Cardiac muscle cell (in vitro differentiated cells and primary cell): ENCODE measurements at regions not wholly inside any gene's neighbourhood (a gene's known extent, or its start where the extent isn't known, plus 50 kb on each side); places are given as distances from the start of the nearest gene placed in this dataset.
"Not testable (repeated sequence)": the region's sequence is repeated elsewhere in the genome, so short reads cannot be mapped to it uniquely, and the experiment has no call there.

Experiments
- DNase-seq, 2 donors: peaks; one replicate each; pipeline versions ENCODE4 v3.0.0 to v3.0.0-alpha.2; 2010 to 2017; ENCODE audit warnings: low read depth in 1 of 2, low spot score in 1 of 2
- H3K27ac ChIP-seq: fragments of 200-600 bp; sonication (generic); 2 replicates; pipeline ENCODE4 v1.5.1; 2016
- H3K27me3 ChIP-seq: fragments of 200-600 bp; sonication (generic); 2 replicates; pipeline ENCODE4 v1.6.0; 2016; ENCODE audit warnings: control low read depth
- H3K36me3 ChIP-seq: fragments of 200-600 bp; sonication (generic); 2 replicates; pipeline ENCODE4 v1.5.1; 2016; ENCODE audit warnings: control low read depth
- H3K4me1 ChIP-seq: fragments of 200-600 bp; sonication (generic); 2 replicates; pipeline ENCODE4 v1.8.1; 2017; ENCODE audit warnings: low read depth, mild to moderate bottlenecking, mixed run types
- H3K4me3 ChIP-seq: fragments of 200-600 bp; sonication (generic); 2 replicates; pipeline ENCODE4 v1.5.1; 2016; ENCODE audit warnings: mild to moderate bottlenecking
- H3K9me3 ChIP-seq: fragments of 200-600 bp; sonication (generic); 2 replicates; pipeline ENCODE4 v1.5.1; 2017; ENCODE audit warnings: low read depth, mild to moderate bottlenecking, control low read depth
- TF ChIP-seq, protein P1 (sequence below): IDR thresholded peaks from 2 replicates; pipeline ENCODE4 v1.5.1; 2012; ENCODE audit warnings: low read depth, mild to moderate bottlenecking, low read length

DNA sequence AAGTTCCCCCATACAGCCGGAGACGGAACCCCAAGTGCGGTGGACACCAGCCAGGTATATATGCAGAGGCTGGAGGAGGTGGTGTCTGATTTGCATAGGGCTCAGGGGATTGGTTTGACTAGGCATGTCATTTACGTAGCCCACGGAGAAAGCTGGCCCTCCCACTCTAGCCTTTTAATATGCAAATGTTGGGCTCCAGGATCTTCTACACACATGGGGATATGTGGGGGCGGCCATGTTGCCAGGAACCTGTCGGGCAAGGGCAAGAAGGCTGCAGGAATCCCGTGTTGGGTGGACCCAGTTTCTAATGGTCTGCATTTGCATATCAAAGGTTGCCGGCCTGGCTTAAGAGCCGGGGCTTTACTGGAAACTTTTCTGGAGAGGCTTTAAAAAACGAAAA, 57.4 kb downstream of the FTHL17 start:
- not testable (repeated sequence) for H3K27ac ChIP-seq, DNase-seq, H3K4me3 ChIP-seq

DNA sequence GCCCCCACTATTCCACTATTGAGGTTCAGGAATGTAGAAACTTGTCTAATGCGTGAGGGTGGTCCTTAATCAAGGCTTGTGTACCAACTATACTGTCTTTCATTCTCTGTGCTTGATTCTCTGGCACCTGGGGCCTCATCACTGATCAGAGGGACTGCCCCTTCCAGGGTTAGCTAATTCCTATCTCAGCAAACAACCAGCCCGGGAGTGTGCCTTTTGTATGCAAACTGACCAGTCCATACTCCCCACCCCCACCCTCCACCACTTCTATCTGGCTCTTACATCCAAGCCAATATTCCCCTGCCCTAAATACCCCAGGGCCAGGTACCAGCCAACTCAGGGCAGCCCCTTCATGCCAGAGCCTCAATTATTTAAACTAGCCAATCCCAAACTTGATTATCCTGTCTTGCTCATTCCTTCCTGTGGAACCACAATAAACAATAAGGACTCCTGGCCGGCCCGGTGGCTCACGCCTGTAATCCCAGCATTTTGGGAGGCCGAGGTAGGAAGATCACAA, 59.3 kb downstream of the FTHL17 start:
- no peaks in the 10 kb centered on the region for H3K36me3 ChIP-seq
- H3K4me3 ChIP-seq, result no peak overlapping the region
- TF ChIP-seq, protein P1, sequence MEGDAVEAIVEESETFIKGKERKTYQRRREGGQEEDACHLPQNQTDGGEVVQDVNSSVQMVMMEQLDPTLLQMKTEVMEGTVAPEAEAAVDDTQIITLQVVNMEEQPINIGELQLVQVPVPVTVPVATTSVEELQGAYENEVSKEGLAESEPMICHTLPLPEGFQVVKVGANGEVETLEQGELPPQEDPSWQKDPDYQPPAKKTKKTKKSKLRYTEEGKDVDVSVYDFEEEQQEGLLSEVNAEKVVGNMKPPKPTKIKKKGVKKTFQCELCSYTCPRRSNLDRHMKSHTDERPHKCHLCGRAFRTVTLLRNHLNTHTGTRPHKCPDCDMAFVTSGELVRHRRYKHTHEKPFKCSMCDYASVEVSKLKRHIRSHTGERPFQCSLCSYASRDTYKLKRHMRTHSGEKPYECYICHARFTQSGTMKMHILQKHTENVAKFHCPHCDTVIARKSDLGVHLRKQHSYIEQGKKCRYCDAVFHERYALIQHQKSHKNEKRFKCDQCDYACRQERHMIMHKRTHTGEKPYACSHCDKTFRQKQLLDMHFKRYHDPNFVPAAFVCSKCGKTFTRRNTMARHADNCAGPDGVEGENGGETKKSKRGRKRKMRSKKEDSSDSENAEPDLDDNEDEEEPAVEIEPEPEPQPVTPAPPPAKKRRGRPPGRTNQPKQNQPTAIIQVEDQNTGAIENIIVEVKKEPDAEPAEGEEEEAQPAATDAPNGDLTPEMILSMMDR, result no peak
- no peak for DNase-seq
- H3K9me3 ChIP-seq, result no peaks in the 10 kb centered on the region
- H3K27ac ChIP-seq, result no peak overlapping the region
- no peaks in the 10 kb centered on the region for H3K4me1 ChIP-seq
- no peaks in the 10 kb centered on the region for H3K27me3 ChIP-seq

More for the DNA sequence above, 57.4 kb downstream of the FTHL17 start:
- H3K36me3 ChIP-seq, H3K4me1 ChIP-seq, H3K9me3 ChIP-seq, H3K27me3 ChIP-seq: not testable (repeated sequence)

DNA sequence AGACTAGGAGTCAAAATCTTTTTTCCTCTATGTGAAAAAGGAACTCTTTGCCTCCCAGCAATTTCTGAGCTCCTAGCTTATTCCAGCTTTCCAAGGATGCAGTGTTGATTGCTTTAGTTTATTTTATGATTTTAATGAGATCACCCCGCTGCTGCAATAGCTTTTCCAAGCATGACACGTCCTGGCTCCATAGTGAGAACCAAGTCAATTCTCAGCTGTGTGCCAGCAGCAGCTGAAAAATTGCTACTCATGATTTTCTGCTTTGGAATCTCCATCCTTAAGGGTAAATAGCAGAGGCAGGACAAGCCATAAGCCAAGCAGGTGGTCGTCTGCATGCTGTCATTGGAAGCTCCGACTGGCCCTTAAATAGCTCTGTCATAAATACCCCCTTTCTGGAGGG, 64.5 kb downstream of the FTHL17 start:
- no peaks in the 10 kb centered on the region for H3K4me1 ChIP-seq
- no peaks in the 10 kb centered on the region for H3K9me3 ChIP-seq
- no peaks in the 10 kb centered on the region for H3K36me3 ChIP-seq
- no peak overlapping the region for H3K27ac ChIP-seq
- H3K4me3 ChIP-seq, result no peak overlapping the region
- DNase-seq, result no peak
- TF ChIP-seq, protein P1, result no peak
- H3K27me3 ChIP-seq, result no peaks in the 10 kb centered on the region

DNA sequence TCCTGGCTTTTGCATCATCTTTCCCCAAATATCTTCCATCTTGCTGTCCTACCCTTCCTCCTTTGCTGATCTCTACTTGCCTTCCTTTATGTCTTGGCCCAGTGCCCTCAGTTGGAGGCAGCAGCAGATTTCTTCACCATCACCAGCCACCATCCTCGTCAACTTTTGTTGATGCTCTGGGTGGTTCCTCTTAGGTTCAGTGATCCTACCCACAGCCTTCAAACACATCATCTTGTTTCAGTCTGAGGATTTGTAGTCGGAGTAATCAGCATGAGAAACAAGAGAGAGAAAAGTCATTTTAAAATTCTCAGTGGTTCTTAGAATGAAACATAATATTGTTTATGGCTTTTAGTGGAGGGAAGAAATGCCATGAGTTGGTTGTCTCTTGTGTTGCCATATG, 65.8 kb downstream of the FTHL17 start:
- H3K9me3 ChIP-seq, result no peaks in the 10 kb centered on the region
- TF ChIP-seq, protein P1, result no peak
- no peaks in the 10 kb centered on the region for H3K36me3 ChIP-seq

DNA sequence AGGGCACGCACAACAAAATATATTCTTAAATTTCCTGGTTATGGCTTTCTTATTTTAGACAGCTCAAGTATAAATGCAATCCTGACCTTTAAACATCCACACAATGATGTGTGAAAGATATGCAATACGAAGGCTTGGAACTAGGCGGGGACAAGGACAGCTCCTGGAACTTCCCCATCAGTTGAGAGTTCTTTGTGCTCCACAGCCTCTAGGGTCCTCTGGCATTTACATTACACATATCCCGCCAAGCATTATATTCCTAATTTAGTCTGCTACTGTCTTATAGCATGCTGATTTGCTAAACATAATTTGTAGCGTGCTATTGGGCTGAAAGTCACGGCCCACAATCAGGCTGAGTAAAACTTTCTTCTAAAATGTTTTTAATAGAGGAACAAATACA, 74.4 kb downstream of the FTHL17 start:
- Histone ChIP-seq H3K36me3 (no peaks in the 10 kb centered on the region), H3K27me3 (no peaks in the 10 kb centered on the region), H3K9me3 (no peaks in the 10 kb centered on the region), H3K4me3 (no peak overlapping the region), H3K4me1 (peaks cover 7% of the 10 kb centered on the region), H3K27ac (no peak overlapping the region)
- TF ChIP-seq, protein P1, result no peak
- DNase-seq, result no peak

More for the DNA sequence above, 65.8 kb downstream of the FTHL17 start:
- DNase-seq, result no peak
- Histone ChIP-seq H3K4me1 (no peaks in the 10 kb centered on the region), H3K4me3 (no peak overlapping the region), H3K27ac (no peak overlapping the region), H3K27me3 (no peaks in the 10 kb centered on the region)

DNA sequence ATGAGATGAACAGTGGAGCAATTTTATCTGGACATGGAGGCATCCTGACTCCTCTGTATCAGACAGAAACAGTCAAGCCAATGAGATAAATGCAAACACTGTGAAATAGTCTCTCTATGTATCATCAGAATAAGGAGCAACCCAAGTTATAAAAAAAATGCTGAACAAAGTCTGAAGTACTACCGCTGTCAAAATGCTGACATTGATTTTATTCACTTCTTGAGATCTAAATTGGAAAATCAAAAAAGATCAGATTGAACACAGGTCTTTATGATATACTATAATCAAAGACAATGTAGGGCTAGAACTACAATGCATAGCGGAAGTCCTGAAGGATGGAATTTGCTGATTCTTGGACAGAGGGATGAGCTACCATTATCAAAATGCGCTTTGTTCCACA, 76.1 kb downstream of the FTHL17 start:
- DNase-seq, result no peak
- no peaks in the 10 kb centered on the region for H3K36me3 ChIP-seq
- H3K4me3 ChIP-seq, result no peak overlapping the region
- no peak overlapping the region for H3K27ac ChIP-seq
- H3K9me3 ChIP-seq, result no peaks in the 10 kb centered on the region
- H3K27me3 ChIP-seq, result no peaks in the 10 kb centered on the region
- TF ChIP-seq, protein P1, result no peak
- H3K4me1 ChIP-seq, result peaks cover 21% of the 10 kb centered on the region
